NCI-H226 (cell line): ENCODE measurements at regions not wholly inside any gene's neighbourhood (a gene's known extent, or its start where the extent isn't known, plus 50 kb on each side); places are given as distances from the start of the nearest gene placed in this dataset.

Experiments used
- DNase-seq: peaks from one replicate; pipeline ENCODE4 v3.0.0-alpha.2; 2015

DNA sequence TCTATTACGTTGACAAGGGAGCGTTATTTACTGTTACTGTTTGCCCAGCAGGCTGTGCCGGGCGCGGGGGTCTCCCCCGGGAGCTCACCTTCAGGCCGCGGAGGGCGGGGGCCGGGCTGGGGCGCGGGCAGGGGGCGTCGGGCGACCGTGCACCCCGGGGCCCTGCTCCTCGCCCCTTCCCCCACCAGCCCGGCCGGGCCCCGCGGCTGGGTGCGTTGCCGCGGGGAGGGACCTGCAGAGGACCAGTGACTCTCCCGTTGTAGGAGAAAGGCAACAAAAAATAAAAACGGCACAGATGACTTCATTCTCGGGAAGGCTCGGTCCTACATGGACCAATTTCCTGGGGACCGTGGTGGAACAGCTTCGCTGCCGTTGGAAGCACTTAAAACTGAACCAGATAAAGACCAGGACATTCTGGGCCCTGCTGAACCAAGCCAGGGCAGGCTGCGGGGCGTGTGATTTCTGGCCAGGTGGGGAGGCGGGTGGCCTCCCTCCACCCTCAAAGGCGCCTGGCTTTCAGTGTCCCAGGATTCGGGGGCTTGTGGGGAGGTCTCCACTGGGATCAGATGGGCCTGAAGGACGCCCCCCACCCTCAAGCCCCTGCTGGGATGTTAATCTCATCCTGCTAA, 57.4 kb downstream of the IGLL1 start:
- DNase-seq = no peak

DNA sequence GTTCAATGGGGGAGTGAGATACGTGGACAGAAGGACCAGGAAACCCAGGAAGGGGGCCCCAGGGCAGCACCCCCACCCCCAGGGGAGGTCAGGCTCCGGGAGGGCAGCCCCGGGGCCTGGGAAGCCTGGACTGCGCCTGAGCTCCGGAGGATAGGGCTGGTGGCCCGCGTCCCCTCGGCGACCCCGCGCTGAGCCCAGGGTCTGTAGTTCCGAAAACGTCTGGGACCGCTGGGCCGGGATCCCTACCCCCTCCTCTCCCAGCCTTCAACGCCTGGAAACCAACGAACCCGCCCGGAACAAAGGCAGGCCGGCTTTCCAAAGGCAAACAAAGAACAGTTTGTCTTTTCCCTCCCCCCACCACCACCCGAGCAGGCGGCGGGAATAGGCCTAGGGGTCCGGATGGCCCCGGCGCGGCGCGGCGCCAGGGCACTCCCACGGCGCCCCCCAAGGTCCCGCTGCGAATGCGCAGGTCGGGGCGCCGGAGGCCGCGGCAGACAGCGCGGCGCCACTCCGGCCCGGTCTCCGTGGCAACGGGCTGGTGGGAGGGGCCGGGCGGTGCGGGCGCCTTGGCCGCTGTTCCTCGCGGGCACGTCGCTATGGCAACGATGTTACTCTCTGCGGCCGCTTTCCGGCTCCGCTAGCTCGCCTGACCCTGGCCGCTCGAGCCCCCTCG, 58.5 kb downstream of the IGLL1 start:
- DNase-seq = peak; percentile 73

DNA sequence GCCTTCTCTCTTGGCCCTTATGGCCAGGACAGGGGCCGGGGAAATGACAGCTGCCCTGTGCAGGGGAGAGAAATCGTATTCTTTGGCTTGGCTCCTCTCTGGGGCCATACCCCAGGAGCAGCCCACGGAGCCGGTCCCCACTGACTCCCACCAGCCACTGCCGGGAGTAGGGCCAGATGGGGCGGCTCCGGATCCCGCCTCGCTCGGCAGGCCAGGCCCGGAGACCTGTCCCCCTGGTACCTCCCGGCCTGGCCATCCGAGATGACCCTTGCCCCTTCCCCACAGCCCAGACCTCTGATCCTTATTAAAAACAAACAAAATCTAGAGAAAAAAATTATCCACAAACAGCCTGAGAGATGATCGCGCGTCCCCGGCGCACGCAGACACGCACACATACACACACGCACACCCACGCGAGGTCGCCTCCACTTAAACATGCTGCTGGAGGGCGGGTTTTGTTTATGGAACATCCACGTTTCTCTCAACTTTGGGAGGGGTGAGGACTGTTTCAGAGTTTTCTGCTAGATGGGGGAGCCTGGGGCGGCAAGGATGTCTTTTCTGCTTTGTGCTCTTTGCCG, 59.1 kb downstream of the IGLL1 start:
- no peak for DNase-seq

DNA sequence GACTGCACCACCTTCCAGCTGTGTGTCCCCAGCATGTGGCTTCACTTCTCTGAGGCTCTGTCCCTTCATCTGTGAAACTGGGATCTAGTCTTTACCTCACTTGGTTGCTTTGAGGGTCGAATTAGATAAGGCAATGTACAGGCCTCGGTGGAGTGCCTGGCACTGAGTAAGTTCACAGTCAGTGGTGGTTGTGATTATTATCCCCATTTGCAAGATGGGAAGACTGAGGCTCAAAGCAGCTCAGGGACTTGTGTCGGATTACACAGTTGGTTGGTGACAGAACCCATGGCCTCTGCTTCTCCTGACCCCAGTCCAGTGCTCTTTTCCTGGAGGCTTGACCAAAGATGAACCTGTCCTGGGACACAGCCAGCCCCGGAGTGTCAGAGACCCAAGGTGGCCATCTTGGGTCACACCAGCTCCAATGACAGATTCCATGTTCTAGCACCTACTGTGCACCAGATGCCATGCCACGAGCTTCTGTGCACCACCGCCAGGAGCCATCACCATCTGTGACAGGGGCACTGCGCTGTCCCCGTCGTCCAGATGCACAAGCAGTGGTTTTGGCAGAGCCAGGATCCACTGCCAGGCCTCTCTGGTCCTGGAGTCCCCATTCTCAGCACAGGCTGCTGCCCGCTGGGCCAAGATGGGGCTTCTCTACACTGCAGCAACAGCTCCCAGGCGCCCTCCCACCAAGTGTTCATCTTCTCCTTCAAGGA, 60.5 kb downstream of the IGLL1 start:
- no peak for DNase-seq

DNA sequence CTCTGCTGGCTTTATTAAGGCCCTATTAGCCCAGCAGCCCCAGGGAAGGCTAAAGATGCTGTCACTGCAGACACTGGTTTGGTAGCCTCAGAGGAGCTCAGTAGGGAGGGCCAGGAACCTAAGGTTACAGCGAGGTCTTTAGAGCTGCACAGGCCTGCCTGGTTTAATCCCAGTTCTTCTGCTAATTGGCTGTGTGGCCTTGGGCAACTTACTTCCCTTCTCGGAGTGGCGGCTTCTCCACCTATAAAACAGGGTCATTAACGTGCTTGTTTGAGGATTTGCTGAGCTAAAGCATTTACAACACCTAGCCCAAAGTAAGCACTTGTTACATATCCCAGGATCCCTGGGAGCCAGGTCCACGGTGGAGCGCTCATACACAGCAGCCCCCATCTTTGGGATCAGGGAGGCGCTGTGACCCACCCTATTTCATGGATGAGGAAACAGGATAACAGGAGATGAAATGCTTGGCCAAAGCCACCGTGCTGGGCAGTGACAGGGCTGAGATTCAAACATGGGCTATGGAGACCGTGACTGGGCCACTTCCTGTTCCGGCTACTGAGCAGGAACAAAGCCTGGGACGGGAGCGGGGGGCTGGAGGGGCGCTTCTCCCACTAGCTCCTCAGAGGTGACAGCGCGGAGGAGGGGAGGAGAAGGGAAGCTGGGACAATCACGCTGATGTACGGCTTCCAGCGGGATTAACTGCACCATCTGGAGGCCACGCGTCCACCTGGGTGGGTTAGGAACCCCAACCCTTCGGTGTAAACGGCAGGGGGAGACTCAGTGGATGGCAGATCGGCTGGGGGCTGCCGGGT, 61.5 kb downstream of the IGLL1 start:
- DNase-seq = no peak

DNA sequence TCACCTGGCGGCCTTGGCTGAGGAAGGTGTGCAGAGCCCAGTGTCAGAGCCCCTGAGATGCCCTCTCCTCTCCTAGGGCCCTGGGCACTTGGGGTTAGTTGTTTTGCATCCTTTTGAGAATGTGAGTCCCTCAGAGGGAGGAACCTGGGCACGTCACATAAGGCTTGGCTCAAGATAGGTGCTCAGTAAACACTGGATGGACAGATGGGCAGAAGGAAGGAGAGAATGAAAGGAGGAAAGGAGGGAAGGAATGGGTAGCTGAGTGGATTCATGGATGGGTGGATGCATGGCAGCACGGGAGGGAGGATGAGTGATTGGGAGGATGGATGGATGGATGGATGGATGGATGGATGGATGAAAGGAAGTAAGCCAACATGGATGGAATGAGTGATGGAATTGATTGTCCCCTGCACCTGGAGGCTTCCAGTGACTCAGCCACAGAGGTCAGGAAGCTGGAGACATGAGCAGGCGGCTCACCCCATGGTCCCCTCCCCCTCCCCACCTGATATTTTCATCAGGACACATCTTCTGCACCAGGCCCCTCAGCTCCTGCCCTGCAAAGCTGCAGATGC, 62.2 kb downstream of the IGLL1 start:
- DNase-seq = no peak

DNA sequence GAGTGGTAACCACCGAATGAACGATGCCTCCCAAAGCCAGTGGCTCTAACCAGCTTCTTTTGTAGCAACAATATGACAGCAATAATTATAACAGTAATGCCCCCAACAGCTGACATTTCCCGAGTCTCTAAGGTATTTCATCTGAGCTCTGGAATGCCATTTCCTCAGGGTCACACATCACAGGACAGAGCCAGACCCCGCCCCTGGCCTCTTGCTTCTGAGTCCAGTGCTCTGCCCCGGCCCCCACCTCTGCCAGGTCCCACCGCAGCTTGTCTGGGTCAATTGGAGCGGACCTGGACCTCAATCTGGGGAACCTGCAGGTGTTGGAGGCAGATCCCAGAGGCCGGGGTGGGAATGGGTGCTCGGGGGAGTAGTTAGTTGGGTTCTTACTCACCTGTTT, 63.8 kb downstream of the IGLL1 start:
- no peak for DNase-seq

DNA sequence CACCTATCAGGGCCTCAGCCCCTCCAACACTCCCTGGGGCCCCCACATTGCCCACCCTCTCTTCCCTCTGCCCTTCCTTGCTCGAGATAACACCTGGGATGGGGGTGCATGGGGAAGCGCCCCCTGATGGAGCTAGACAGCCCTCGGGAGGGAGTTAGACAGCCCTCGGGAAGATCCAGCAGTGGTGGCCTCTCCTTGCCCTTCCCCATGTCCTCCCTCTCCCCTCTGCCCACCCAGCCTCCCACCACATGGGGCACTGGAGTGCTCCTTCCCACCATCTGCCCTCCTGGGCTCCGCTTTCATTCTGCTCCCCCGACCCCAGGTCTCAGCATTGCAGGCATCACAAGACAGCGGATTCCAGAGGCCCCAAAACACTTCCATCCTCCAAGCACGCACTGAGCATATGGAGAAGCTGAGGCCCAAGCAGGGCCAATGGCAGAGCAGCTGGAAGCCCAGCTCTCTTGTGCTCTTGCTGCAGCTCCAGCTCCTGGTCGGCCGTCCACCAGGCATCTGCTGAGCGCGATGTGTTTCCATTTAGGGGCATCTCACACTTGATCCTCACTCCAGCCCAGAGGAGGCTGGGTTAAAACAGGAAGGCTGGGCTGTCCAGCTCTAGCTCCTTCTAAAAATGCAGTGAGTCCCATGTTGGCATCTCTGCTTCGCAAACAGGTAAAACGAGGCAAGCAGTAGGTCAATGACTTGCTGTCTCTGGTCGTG, 65.6 kb downstream of the IGLL1 start:
- no peak for DNase-seq

DNA sequence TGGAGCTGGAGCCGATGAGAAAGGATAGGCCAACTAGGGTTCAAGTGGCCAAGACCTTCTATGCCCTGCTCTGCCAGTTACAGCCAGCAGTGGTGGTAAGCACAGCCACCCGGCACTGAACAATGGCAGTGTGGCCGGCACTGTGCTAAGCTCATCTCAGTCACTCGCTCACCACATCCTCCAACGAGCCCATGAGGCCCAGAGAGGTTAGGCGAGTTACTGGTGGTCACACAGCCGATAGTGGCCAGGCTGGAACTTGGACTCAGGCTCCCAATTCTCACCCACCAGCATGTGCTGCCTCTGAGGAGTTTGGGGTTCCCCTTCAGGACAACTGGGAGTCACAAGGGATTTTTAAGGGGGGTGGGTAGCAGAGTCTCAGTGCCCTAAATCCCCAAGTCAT, 66.4 kb downstream of the IGLL1 start:
- DNase-seq = no peak

DNA sequence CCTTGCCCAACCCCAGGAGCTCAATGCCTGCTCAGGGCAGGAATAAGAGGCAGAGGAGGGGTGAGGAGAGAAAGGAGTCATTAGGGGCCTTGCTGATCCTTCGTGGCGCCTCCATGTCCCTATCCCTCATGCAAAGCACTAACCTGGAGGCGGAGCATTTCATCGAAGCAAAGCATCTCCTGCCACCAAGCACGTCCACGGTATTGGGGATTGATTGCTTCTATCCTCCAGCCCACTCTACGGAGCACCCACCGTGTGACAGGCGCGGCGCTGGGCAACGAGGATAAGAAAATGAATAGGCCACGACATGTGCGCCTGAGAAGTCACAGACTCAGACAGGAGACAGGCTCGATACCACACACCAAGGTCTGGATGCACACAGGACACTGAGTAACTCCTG, 67.0 kb downstream of the IGLL1 start:
- no peak for DNase-seq

DNA sequence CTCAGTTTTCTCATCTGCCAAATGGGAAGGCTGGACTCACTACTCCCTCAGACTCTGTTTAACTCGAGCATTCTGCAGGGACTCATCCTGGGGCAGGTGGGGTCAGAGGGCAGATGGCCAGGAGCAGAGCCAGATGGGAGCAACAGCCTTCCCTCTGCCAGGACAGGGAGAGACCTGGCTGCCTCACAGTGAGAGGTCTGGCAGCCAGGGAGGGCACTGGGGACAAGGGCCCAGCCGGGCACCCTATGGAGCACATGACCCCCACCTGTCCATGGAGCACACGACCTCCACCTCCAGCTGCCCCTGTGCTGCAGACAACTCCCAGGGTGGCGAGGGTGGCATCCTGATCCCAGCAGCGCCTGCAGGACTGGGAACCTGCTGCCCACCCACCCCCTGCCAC, 67.4 kb downstream of the IGLL1 start:
- DNase-seq = no peak

DNA sequence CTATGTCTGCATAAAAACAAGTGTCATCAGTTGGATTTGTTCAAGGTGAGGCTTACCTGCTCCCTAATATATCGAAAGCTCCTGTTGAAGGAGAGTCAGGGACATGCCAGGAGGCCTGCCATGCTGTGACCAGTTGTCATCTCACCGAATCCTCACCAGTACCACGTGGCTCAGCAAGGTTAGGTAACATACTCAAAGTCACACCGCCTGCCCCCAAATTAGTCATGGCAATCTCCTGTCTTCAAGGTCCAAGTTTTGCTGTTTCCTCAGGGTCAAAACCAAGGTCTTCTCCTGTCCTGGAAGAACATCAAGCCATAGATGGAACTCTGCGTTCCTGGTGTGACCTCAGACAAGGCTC, 67.8 kb downstream of the IGLL1 start:
- no peak for DNase-seq

DNA sequence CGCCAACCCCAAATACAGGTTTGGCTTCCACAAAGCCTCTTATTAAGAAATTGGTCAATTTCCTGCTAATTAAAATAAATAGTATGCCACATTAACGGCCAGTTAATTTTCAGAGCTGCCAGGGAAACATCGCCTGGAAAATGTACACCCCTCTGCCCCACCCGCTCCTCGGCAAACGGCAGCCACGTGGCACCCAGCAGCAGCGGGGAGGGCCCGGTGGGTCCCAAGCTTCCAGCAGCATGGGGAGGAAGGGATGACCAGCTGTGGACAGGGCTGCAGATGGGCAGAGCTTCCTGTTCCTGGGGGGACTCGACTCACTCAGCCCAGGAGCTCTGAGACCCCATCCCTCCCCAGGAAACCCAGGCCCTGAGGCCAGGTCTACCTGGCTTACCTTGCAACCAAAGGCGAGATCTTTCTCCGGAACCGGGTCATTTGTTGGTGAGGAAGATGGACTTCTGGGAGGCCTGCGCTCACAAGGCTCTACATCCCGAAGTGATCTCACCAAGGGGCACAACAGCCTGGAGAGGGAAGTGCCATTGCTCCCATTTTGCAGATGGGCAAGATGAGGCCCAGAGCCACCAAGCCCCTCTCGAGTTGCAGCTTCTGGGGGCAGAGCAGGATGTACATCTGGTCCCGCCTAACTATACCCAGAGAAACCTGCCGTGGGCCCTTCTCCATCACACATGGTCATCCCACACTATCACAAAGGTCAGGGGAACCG, 68.3 kb downstream of the IGLL1 start:
- no peak for DNase-seq

DNA sequence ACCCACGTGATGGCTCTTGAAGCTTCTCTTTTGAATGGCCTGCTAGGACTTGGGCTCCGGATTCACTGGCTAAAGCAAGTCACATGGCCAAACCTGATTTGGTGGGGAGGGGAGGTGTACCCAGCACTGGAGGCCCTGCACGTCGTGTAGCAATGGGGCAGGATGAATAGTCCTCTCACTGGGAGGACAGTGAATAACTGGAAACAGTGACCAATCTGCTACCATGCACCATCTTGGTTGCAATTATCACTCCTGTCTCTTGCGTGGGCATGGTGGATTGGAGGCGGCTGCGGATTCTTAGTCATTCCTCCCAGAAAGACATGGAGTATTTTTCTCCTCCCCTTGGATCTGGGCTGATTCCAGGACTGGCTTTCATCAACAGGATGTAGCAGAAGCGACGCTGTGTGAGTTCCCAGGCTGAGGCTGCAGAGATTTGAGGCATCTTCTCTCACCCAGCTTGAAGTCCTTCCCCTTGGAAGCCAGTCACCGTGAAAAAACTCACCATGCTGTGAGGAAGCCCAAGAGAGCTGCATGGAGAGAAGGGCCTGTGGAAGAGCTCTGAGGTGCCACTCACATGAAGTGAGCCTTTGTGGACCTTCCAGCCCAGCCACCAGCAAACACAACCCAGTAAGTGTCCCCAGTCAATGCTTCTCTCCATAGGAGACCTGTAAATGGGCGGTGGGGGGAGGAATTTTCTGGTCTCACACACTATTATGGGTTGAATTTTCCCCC, 70.4 kb downstream of the IGLL1 start:
- no peak for DNase-seq

DNA sequence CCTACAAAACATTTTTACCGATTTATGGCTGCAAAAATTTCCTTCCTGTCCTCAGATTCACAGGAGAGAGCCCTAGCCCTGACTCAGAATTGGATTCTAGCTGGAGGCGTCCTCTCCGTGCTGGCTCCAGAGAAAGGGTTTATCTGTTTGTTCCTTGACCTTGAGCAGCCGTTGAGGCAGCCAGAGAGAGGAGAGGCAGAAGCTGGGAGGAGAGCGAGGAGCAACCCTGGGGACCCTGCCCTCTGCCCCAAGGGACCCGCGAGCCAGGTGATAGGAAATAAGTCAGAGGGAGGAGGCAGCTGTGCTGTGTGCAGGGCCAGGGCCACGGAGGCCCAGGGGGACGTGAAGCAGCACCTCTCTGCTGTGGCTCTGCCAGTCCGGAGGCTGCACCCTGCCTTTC, 75.6 kb downstream of the IGLL1 start:
- no peak for DNase-seq

DNA sequence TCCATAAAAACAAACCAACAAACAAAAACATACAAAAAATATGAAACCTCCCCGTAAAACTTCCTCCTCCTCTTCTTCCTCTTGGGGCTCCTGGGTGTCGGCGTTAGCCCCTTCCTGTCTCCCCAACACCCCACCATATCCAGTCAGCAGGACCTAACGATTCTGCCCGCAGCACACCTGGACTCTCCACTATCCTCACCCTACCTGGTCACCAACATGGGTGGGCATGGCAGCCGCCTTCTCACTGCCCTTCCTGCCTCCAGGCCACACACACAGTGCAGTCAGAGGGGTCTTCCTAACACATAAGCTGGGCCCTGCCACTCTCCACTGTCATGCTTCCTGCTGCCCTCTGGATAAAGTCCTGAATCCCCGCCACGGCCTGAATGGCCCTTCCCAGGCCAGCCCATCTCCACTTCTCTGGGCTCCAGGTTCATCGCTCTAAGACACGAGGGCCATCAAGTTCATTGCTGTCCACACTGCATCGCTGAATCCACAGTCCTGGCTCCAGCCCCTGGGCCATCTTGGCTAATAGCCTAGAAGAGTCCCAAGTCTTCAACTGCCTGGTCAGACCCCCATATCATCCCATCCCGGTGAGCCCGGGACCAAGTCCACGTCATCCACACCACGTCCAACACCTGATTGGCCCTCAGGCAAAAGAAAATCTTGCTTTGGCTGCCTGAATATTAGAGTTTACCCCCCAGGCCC, 76.2 kb downstream of the IGLL1 start:
- no peak for DNase-seq

DNA sequence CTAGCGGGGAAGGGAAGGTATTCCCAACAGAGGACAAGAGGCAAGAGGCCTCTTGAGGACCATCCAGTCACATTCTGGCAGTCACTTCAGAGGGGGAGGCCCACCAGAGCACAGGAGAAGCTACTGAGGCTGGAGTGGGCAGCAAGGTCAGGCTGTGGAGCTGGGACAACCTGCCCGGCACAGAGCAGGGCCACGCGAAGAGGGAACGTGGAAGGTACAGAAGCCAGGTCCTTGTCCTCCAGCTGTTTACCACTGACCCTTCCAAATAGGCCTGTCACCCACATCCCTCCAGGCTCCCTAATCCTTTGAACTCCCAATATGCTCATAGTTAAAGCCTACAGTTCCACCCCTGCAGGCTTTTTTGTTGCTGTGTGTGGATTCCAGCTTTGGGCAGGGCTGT, 76.9 kb downstream of the IGLL1 start:
- no peak for DNase-seq

DNA sequence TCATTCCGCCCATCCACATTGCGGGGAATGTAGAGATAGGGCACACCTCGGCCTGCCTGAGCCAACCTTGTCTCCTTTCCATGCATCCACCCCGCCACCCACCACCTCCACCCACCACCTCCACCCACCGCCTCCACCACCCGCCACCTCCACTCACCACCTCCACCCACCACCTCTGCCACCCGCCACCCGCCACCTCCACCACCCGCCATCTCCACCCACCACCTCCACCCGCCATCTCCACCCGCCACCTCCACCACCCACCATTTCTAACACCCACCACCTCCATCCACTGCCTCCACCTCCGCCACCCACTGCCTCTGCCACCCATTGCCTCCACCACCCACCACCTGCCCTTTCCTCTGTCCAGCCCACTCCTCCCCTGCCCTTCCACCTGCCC, 78.4 kb downstream of the IGLL1 start:
- no peak for DNase-seq

DNA sequence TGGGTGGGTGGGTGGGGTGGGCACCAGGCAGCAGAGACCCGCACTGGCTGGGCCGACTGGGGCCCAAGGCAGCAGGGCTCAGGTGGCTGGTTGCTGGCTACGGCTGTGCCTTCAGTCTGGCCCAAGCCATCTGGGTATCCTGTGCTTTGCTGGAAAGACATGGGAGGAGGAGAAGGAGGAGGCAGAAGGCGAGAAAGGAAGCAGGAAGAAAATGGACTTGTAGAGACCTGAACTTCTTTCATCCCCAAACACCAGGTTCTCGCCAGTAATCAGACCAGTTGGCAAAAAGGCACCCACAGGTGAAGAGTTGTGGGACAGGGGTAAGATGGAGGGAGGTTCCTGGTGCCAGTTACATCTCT, 78.8 kb downstream of the IGLL1 start:
- no peak for DNase-seq
